T-cell (primary cell): ENCODE measurements at regions not wholly inside any gene's neighbourhood (a gene's known extent, or its start where the extent isn't known, plus 50 kb on each side); places are given as distances from the start of the nearest gene placed in this dataset.

Source experiments
- ATAC-seq, 4 experiments: fragments of 200-7000 bp in 3 of 4; fragments of 150-1000 bp in 1 of 4; cut with Tn5 transposase; replicated peaks in 1 of 4; 1 replicate in 3 of 4; 2 replicates in 1 of 4; pipeline ENCODE4 v1.10.0; 2021; ENCODE audit warnings: moderate library complexity in 3 of 4, mild to moderate bottlenecking in 2 of 4, moderate number of reproducible peaks in 1 of 4
- CTCF ChIA-PET, 2 donors: fragments of 300-600 bp; sonication (Branson Sonifier 250); formaldehyde crosslinking; loops; one replicate each; lab custom pipeline; 2022; ENCODE audit warnings: antibody characterized with exemption in 2 of 2; lab: Charles Lee
- POLR2A ChIA-PET, 2 donors: fragments of 300-600 bp; sonication (Branson Sonifier 250); formaldehyde crosslinking; loops; one replicate each; lab custom pipeline; 2022; ENCODE audit warnings: antibody characterized with exemption in 2 of 2; lab: Charles Lee
- DNase-seq, 35 experiments: peaks; one replicate each; pipeline versions ENCODE4 v3.0.0 to v3.0.0-alpha.2; 2013 to 2023
- H3K27ac ChIP-seq: one replicate; pipeline ENCODE4 v1.5.1; 2013; ENCODE audit warnings: low read length
- H3K27me3 ChIP-seq, 2 experiments: replicated peaks in 1 of 2; 1 replicate in 1 of 2; 2 replicates in 1 of 2; pipeline versions ENCODE4 v1.6.1 to v1.7.0; 2013; ENCODE audit warnings: low read length in 1 of 2, mixed read lengths in 1 of 2; ENCODE audit not compliant: control insufficient read depth in 2 of 2, insufficient read depth in 2 of 2; ENCODE audit errors: extremely low read depth in 1 of 2
- H3K36me3 ChIP-seq, 2 donors: 1 replicate in 1 of 2; 2 replicates in 1 of 2; pipeline versions ENCODE4 v1.6.1 to v1.7.0; 2013; ENCODE audit warnings: low read length in 1 of 2; ENCODE audit not compliant: control insufficient read depth in 2 of 2, insufficient read depth in 1 of 2; ENCODE audit errors: extremely low read depth in 1 of 2
- H3K4me1 ChIP-seq, 2 experiments: 1 replicate in 1 of 2; 2 replicates in 1 of 2; pipeline versions ENCODE4 v1.6.1 to v1.7.0; 2013; ENCODE audit warnings: low read length in 2 of 2, mixed read lengths in 1 of 2; ENCODE audit not compliant: insufficient read depth in 2 of 2, control insufficient read depth in 1 of 2; ENCODE audit errors: extremely low read depth in 1 of 2
- H3K4me3 ChIP-seq, 2 donors: 1 replicate in 1 of 2; 2 replicates in 1 of 2; pipeline versions ENCODE4 v1.5.1 to v1.7.0; 2013; ENCODE audit warnings: mild to moderate bottlenecking in 2 of 2, low read length in 1 of 2, moderate library complexity in 1 of 2; ENCODE audit not compliant: control insufficient read depth in 1 of 2; ENCODE audit errors: extremely low read depth in 1 of 2
- H3K9me3 ChIP-seq: 2 replicates; pipeline ENCODE4 v1.7.0; 2013
- H3K27ac Mint-ChIP-seq, 2 donors: one replicate each; pipeline ENCODE4 v1.8.0; 2020 to 2021; ENCODE audit warnings: mild to moderate bottlenecking in 2 of 2, mixed read lengths in 2 of 2
- H3K27me3 Mint-ChIP-seq, 2 donors: one replicate each; pipeline ENCODE4 v1.8.0; 2021 to 2022; ENCODE audit warnings: mixed read lengths in 2 of 2
- H3K36me3 Mint-ChIP-seq: one replicate; pipeline ENCODE4 v1.8.0; 2021; ENCODE audit warnings: mixed read lengths
- H3K4me1 Mint-ChIP-seq, 3 donors: one replicate each; pipeline ENCODE4 v1.8.0; 2020 to 2022; ENCODE audit warnings: mixed read lengths in 3 of 3, mild to moderate bottlenecking in 1 of 3
- H3K4me3 Mint-ChIP-seq, 3 donors: one replicate each; pipeline ENCODE4 v1.8.0; 2020 to 2022; ENCODE audit warnings: mild to moderate bottlenecking in 3 of 3, mixed read lengths in 3 of 3, moderate library complexity in 3 of 3
- H3K9me3 Mint-ChIP-seq, 3 donors: one replicate each; pipeline ENCODE4 v1.8.0; 2020 to 2022; ENCODE audit warnings: mixed read lengths in 3 of 3
- WGBS: methylation state at CpG from one replicate; pipeline ENCODE4 v1.1.5; 2013; ENCODE audit warnings: missing lambda C conversion rate; ENCODE audit not compliant: insufficient coverage; 5-methylcytosine and 5-hydroxymethylcytosine counted together

GRCh38 chr3:28036599-28037575 is 204.5 kb upstream of the CMC1 start:
- ChIA-PET POLR2A (no interaction called here), CTCF (interaction anchor here in 1 of 2 donors (0.5 to 0.7 kb wide), 2 partner anchors 10 to 278 kb away, joined by 4 to 8 read pairs; no protein-coding TSS in a partner anchor)
- Histone ChIP-seq H3K27ac (no peak overlapping the region), H3K36me3 (no peaks in the 10 kb centered on the region), H3K4me3 (no peak overlapping the region), H3K9me3 (no peaks in the 10 kb centered on the region), H3K4me1 (no peaks in the 10 kb centered on the region), H3K27me3 (no peaks in the 10 kb centered on the region)
- Mint-ChIP-seq H3K4me1 (peaks cover 0 to 6% (median 0%) of the 10 kb centered on the region in 3 donors), H3K9me3 (peaks cover 5 to 15% (median 15%) of the 10 kb centered on the region in 3 donors), H3K27me3 (peaks cover 7% of the 10 kb centered on the region in 2 donors), H3K36me3 (peaks cover 6% of the 10 kb centered on the region), H3K4me3 (no peak overlapping the region), H3K27ac (no peak overlapping the region)
- no CpG with 5 or more reads among the region's 4 CpGs for WGBS
- ATAC-seq = no peak
- no peak for DNase-seq

DNA sequence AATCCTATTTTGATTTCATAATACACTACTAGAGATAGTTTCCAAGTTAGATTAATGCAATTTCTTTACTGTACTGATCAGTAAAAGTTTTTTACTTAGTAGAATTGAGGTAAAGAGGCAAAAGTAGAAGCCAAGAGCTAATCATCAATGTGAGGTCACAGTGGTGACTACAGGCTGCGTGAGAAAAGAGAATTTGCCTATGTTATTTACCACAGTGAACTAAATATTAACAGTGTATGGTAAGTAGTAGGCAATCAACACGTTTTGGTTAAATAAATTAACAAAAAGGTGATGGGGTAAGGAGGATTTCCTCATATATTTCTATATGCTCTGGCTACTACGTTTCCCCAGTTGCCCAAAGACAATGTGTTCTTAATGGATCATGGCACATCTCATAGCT is 202.2 kb upstream of the CMC1 start:
- Mint-ChIP-seq H3K4me3 (no peak overlapping the region), H3K27me3 (peaks cover 7% of the 10 kb centered on the region in 2 donors), H3K36me3 (no peaks in the 10 kb centered on the region), H3K9me3 (no peaks in the 10 kb centered on the region), H3K4me1 (peaks cover 0 to 6% (median 0%) of the 10 kb centered on the region in 3 donors), H3K27ac (no peak overlapping the region)
- Histone ChIP-seq H3K4me3 (no peak overlapping the region), H3K4me1 (no peaks in the 10 kb centered on the region), H3K27ac (no peak overlapping the region), H3K27me3 (no peaks in the 10 kb centered on the region), H3K36me3 (no peaks in the 10 kb centered on the region), H3K9me3 (no peaks in the 10 kb centered on the region)
- ATAC-seq = no peak
- no peak for DNase-seq
- WGBS = no CpG with 5 or more reads among the region's 3 CpGs
- ChIA-PET CTCF (no interaction called here), POLR2A (no interaction called here)

GRCh38 chr3:28039829-28040228 is 201.6 kb upstream of the CMC1 start:
- H3K27me3 Mint-ChIP-seq = peaks cover 7% of the 10 kb centered on the region in 2 donors
- H3K9me3 Mint-ChIP-seq = no peaks in the 10 kb centered on the region

GRCh38 chr3:28042095-28042635 is 199.3 kb upstream of the CMC1 start:
- ATAC-seq = no peak
- ChIA-PET CTCF (no interaction called here), POLR2A (no interaction called here)
- no peaks in the 10 kb centered on the region for H3K4me1 Mint-ChIP-seq
- H3K27ac Mint-ChIP-seq = no peak overlapping the region
- WGBS = no CpG with 5 or more reads among the region's 2 CpGs
- Histone ChIP-seq H3K27ac (no peak overlapping the region), H3K4me3 (no peak overlapping the region), H3K9me3 (no peaks in the 10 kb centered on the region), H3K4me1 (no peaks in the 10 kb centered on the region), H3K27me3 (no peaks in the 10 kb centered on the region), H3K36me3 (no peaks in the 10 kb centered on the region)
- H3K4me3 Mint-ChIP-seq = no peak overlapping the region
- H3K9me3 Mint-ChIP-seq = no peaks in the 10 kb centered on the region
- no peak for DNase-seq
- peaks cover 4 to 7% of the 10 kb centered on the region in 2 donors for H3K27me3 Mint-ChIP-seq
- H3K36me3 Mint-ChIP-seq = no peaks in the 10 kb centered on the region

More at GRCh38 chr3:28039829-28040228, 201.6 kb upstream of the CMC1 start:
- peaks cover 0 to 6% (median 0%) of the 10 kb centered on the region in 3 donors for H3K4me1 Mint-ChIP-seq
- ChIA-PET CTCF (no interaction called here), POLR2A (no interaction called here)
- Histone ChIP-seq H3K27ac (no peak overlapping the region), H3K4me3 (no peak overlapping the region), H3K27me3 (no peaks in the 10 kb centered on the region), H3K36me3 (no peaks in the 10 kb centered on the region), H3K9me3 (no peaks in the 10 kb centered on the region), H3K4me1 (no peaks in the 10 kb centered on the region)
- WGBS = 100% methylated on average over 1 of the region's 1 CpG
- DNase-seq (no peak), ATAC-seq (no peak)
- H3K36me3 Mint-ChIP-seq = no peaks in the 10 kb centered on the region
- no peak overlapping the region for H3K27ac Mint-ChIP-seq
- H3K4me3 Mint-ChIP-seq = no peak overlapping the region

- no CpG with 5 or more reads among the region's 1 CpG for WGBS
- Histone ChIP-seq H3K4me3 (no peak overlapping the region), H3K4me1 (no peaks in the 10 kb centered on the region), H3K9me3 (no peaks in the 10 kb centered on the region), H3K27me3 (no peaks in the 10 kb centered on the region), H3K36me3 (no peaks in the 10 kb centered on the region), H3K27ac (no peak overlapping the region)
- Mint-ChIP-seq H3K36me3 (no peaks in the 10 kb centered on the region), H3K9me3 (no peaks in the 10 kb centered on the region), H3K4me1 (no peaks in the 10 kb centered on the region), H3K27me3 (peaks cover 0 to 7% of the 10 kb centered on the region in 2 donors), H3K4me3 (no peak overlapping the region), H3K27ac (no peak overlapping the region)
- CTCF ChIA-PET = no interaction called here
- POLR2A ChIA-PET = no interaction called here
- no peak for DNase-seq
- ATAC-seq = no peak
Measured at GRCh38 chr3:28042707-28043106, 198.7 kb upstream of the CMC1 start.

- Histone ChIP-seq H3K27ac (no peak overlapping the region), H3K36me3 (no peaks in the 10 kb centered on the region), H3K9me3 (no peaks in the 10 kb centered on the region), H3K27me3 (no peaks in the 10 kb centered on the region), H3K4me3 (no peak overlapping the region), H3K4me1 (no peaks in the 10 kb centered on the region)
- ChIA-PET CTCF (interaction anchor here in 1 of 2 donors (0.8 to 1.4 kb wide), 2 partner anchors 25 to 328 kb away, joined by 3 read pairs; partner anchors contain the start of gene EOMES), POLR2A (no interaction called here)
- peaks cover 6 to 13% (median 12%) of the 10 kb centered on the region in 3 donors for H3K4me1 Mint-ChIP-seq
- no peak for ATAC-seq
- DNase-seq = peak in 1 of 35 experiments; percentile 7
- H3K9me3 Mint-ChIP-seq = no peaks in the 10 kb centered on the region
- no CpG with 5 or more reads among the region's 3 CpGs for WGBS
- no peak overlapping the region for H3K4me3 Mint-ChIP-seq
- peaks cover 0 to 2% of the 10 kb centered on the region in 2 donors for H3K27me3 Mint-ChIP-seq
- no peak overlapping the region for H3K27ac Mint-ChIP-seq
- H3K36me3 Mint-ChIP-seq = no peaks in the 10 kb centered on the region
Measured at GRCh38 chr3:28050120-28050519, 191.3 kb upstream of the CMC1 start.
